ENCODE measurements at regions not wholly inside any gene's neighbourhood (a gene's known extent, or its start where the extent isn't known, plus 50 kb on each side); places are given as distances from the start of the nearest gene placed in this dataset.

- Histone ChIP-seq H3K36me3 (replicated peaks in 1 of 2; ENCODE audit: control extremely low read depth in 1 of 2, control insufficient read depth in 1 of 2, extremely low read depth in 1 of 2, insufficient read depth in 2 of 2, low read length in 1 of 2) (no peaks in the 10 kb centered on the region), H3K4me1 (ENCODE audit: control insufficient read depth in 2 of 2, insufficient read depth in 2 of 2, low read length in 2 of 2) (no peaks in the 10 kb centered on the region), H3K9me3 (ENCODE audit: control extremely low read depth in 1 of 3, control insufficient read depth in 2 of 3, insufficient read depth in 1 of 3, low read length in 2 of 3) (peaks cover 0 to 9% (median 0%) of the 10 kb centered on the region in 3 donors), H3K27ac (ENCODE audit: low read length in 2 of 2) (no peak overlapping the region), H3K27me3 (replicated peaks in 1 of 4; ENCODE audit: control extremely low read depth in 1 of 4, control insufficient read depth in 3 of 4, insufficient read depth in 4 of 4, low read length in 3 of 4) (no peaks in the 10 kb centered on the region), H2AFZ (ENCODE audit: insufficient read depth, low read depth, low read length, poor library complexity, severe bottlenecking) (no peak overlapping the region), H4K20me1 (ENCODE audit: control insufficient read depth, insufficient read depth, low read length, poor library complexity, severe bottlenecking) (no peaks in the 10 kb centered on the region), H3K9ac (ENCODE audit: low read length) (no peak overlapping the region), H3K4me2 (replicated peaks; ENCODE audit: low read depth, low read length, poor library complexity, severe bottlenecking) (no peak overlapping the region), H3K4me3 (ENCODE audit: control extremely low read depth in 1 of 5, extremely low read depth in 1 of 5, insufficient read depth in 1 of 5, low read depth in 2 of 5, low read length in 4 of 5) (no peak overlapping the region), H3K79me2 (ENCODE audit: control insufficient read depth, insufficient read depth, low read length) (no peaks in the 10 kb centered on the region)
- ChIA-PET CTCF (no interaction called here), POLR2A (no interaction called here)
- intact Hi-C loops (cut with micrococcal nuclease) = no loop called here
- 100% methylated on average over 1 of the region's 3 CpGs for WGBS (ENCODE audit: insufficient coverage)
- no peak for ATAC-seq (ENCODE audit: low read depth)
- no peaks in the 10 kb centered on the region for H3K4me1 Mint-ChIP-seq
- H3K27me3 Mint-ChIP-seq = no peaks in the 10 kb centered on the region
- no peak overlapping the region for H3K4me3 Mint-ChIP-seq
- H3K9me3 Mint-ChIP-seq (ENCODE audit: insufficient read depth) = no peaks in the 10 kb centered on the region
- no peak overlapping the region for H3K27ac Mint-ChIP-seq
- no peak for DNase-seq
- TF ChIP-seq EZH2 (IDR thresholded peaks at IDR 0.05; ENCODE audit: borderline replicate concordance, insufficient read depth, low read depth, low read length, poor library complexity, severe bottlenecking) (no peak), CTCF (IDR thresholded peaks at IDR 0.05) (no peak)
Observed at GRCh38 chr9:20280330-20280729, 342.0 kb downstream of the MLLT3 start.

- Histone ChIP-seq H3K4me3 (ENCODE audit: control extremely low read depth in 1 of 5, extremely low read depth in 1 of 5, insufficient read depth in 1 of 5, low read depth in 2 of 5, low read length in 4 of 5) (no peak overlapping the region), H3K79me2 (ENCODE audit: control insufficient read depth, insufficient read depth, low read length) (no peaks in the 10 kb centered on the region), H3K9me3 (ENCODE audit: control extremely low read depth in 1 of 3, control insufficient read depth in 2 of 3, insufficient read depth in 1 of 3, low read length in 2 of 3) (peaks cover 0 to 9% (median 0%) of the 10 kb centered on the region in 3 donors), H3K9ac (ENCODE audit: low read length) (no peak overlapping the region), H3K4me2 (replicated peaks; ENCODE audit: low read depth, low read length, poor library complexity, severe bottlenecking) (no peak overlapping the region), H3K27ac (ENCODE audit: low read length in 2 of 2) (no peak overlapping the region), H3K27me3 (replicated peaks in 1 of 4; ENCODE audit: control extremely low read depth in 1 of 4, control insufficient read depth in 3 of 4, insufficient read depth in 4 of 4, low read length in 3 of 4) (no peaks in the 10 kb centered on the region), H3K36me3 (replicated peaks in 1 of 2; ENCODE audit: control extremely low read depth in 1 of 2, control insufficient read depth in 1 of 2, extremely low read depth in 1 of 2, insufficient read depth in 2 of 2, low read length in 1 of 2) (no peaks in the 10 kb centered on the region), H2AFZ (ENCODE audit: insufficient read depth, low read depth, low read length, poor library complexity, severe bottlenecking) (no peak overlapping the region), H4K20me1 (ENCODE audit: control insufficient read depth, insufficient read depth, low read length, poor library complexity, severe bottlenecking) (no peaks in the 10 kb centered on the region), H3K4me1 (ENCODE audit: control insufficient read depth in 2 of 2, insufficient read depth in 2 of 2, low read length in 2 of 2) (no peaks in the 10 kb centered on the region)
- WGBS (ENCODE audit: insufficient coverage) = 100% methylated on average over 2 of the region's 2 CpGs
- Mint-ChIP-seq H3K9me3 (ENCODE audit: insufficient read depth) (no peaks in the 10 kb centered on the region), H3K4me3 (no peak overlapping the region), H3K4me1 (no peaks in the 10 kb centered on the region), H3K27ac (no peak overlapping the region), H3K27me3 (no peaks in the 10 kb centered on the region)
- no peak for TF ChIP-seq CTCF (IDR thresholded peaks at IDR 0.05)
- no peak for TF ChIP-seq EZH2 (IDR thresholded peaks at IDR 0.05; ENCODE audit: borderline replicate concordance, insufficient read depth, low read depth, low read length, poor library complexity, severe bottlenecking)
- POLR2A ChIA-PET = no interaction called here
- ATAC-seq (ENCODE audit: low read depth) = no peak
- no peak for DNase-seq
- intact Hi-C loops (cut with micrococcal nuclease) = no loop called here
- CTCF ChIA-PET = no interaction called here
Observed at GRCh38 chr9:20276762-20277161, 345.5 kb downstream of the MLLT3 start.

All from B cell (primary cell).